Keratinocyte (primary cell): ENCODE measurements at regions not wholly inside any gene's neighbourhood (a gene's known extent, or its start where the extent isn't known, plus 50 kb on each side); places are given as distances from the start of the nearest gene placed in this dataset.
"Not testable (repeated sequence)": the region's sequence is repeated elsewhere in the genome, so short reads cannot be mapped to it uniquely, and the experiment has no call there.

Experiments used
- DNase-seq: peaks from one replicate; pipeline ENCODE4 v3.0.0-alpha.2; 2011; ENCODE audit warnings: low read depth, missing footprints, low spot score
- FAIRE-seq: peaks from 2 replicates; lab custom pipeline; 2011; peaks lifted over from hg19 to GRCh38; lab: Jason Lieb, UNC
- H2AFZ ChIP-seq: 2 replicates; pipeline ENCODE4 v1.6.0; 2012; ENCODE audit warnings: low read length, control low read depth, inconsistent platforms; ENCODE audit not compliant: control insufficient read depth
- H3K27ac ChIP-seq: 2 replicates; pipeline ENCODE4 v1.5.1; 2011; ENCODE audit warnings: low read length; ENCODE audit not compliant: control insufficient read depth, insufficient read depth
- H3K27me3 ChIP-seq: 3 replicates; pipeline ENCODE4 v1.6.0; 2011; ENCODE audit warnings: low read length; ENCODE audit not compliant: control insufficient read depth, insufficient read depth; ENCODE audit errors: extremely low read depth
- H3K36me3 ChIP-seq, 2 experiments: 2 replicates in 1 of 2; 3 replicates in 1 of 2; pipeline ENCODE4 v1.5.1; 2011; ENCODE audit warnings: low read length in 2 of 2, mild to moderate bottlenecking in 1 of 2; ENCODE audit not compliant: control insufficient read depth in 2 of 2, insufficient read depth in 2 of 2; ENCODE audit errors: extremely low read depth in 1 of 2
- H3K4me1 ChIP-seq: 3 replicates; pipeline ENCODE4 v1.5.1; 2011; ENCODE audit warnings: low read length; ENCODE audit not compliant: control insufficient read depth, insufficient read depth; ENCODE audit errors: extremely low read depth
- H3K4me2 ChIP-seq: 3 replicates; pipeline ENCODE4 v1.6.0; 2011; ENCODE audit warnings: low read depth, low read length; ENCODE audit not compliant: control insufficient read depth, insufficient read depth; ENCODE audit errors: extremely low read depth
- H3K4me3 ChIP-seq, 3 experiments: fragments of 200-600 bp in 1 of 3; sonication (generic) in 1 of 3; 2 replicates in 2 of 3; 3 replicates in 1 of 3; pipeline ENCODE4 v1.5.1; 2011 to 2016; ENCODE audit warnings: low read length in 3 of 3, mild to moderate bottlenecking in 3 of 3, control low read depth in 2 of 3, inconsistent platforms in 1 of 3, low read depth in 1 of 3, mixed read lengths in 1 of 3, mixed run types in 1 of 3, moderate library complexity in 1 of 3; ENCODE audit not compliant: control insufficient read depth in 2 of 3, insufficient read depth in 2 of 3; ENCODE audit errors: extremely low read depth in 1 of 3
- H3K79me2 ChIP-seq: 2 replicates; pipeline ENCODE4 v1.6.0; 2012; ENCODE audit warnings: low read length; ENCODE audit not compliant: control insufficient read depth, insufficient read depth
- H3K9ac ChIP-seq: 3 replicates; pipeline ENCODE4 v1.6.0; 2011; ENCODE audit warnings: low read length; ENCODE audit not compliant: control insufficient read depth, insufficient read depth; ENCODE audit errors: extremely low read depth
- H3K9me1 ChIP-seq: 3 replicates; pipeline ENCODE4 v1.6.0; 2011; ENCODE audit warnings: low read length; ENCODE audit not compliant: control insufficient read depth, insufficient read depth; ENCODE audit errors: extremely low read depth
- H3K9me3 ChIP-seq: 2 replicates; pipeline ENCODE4 v1.5.1; 2012; ENCODE audit warnings: low read depth, low read length; ENCODE audit not compliant: control insufficient read depth
- H4K20me1 ChIP-seq: 3 replicates; pipeline ENCODE4 v1.6.0; 2011; ENCODE audit warnings: low read length; ENCODE audit not compliant: control insufficient read depth, insufficient read depth; ENCODE audit errors: extremely low read depth
- EZH2 ChIP-seq: IDR thresholded peaks from one replicate; pipeline ENCODE4 v1.6.1; 2012; ENCODE audit warnings: inconsistent platforms, mild to moderate bottlenecking, low read length, moderate library complexity
- dilution Hi-C: fragments of 300-500 bp; cut with MboI; formaldehyde crosslinking; loops from one replicate; pipeline ENCODE4 v1.7.0; 2020; ENCODE audit warnings: low sequenced_read_pairs; ENCODE audit not compliant: extremely low pct_ligation_motif_present
- TF ChIP-seq, protein P1 (sequence below), 3 experiments: IDR thresholded peaks in 1 of 3; conservative IDR thresholded peaks in 1 of 3; optimal IDR thresholded peaks in 1 of 3; 2 replicates in 2 of 3; 3 replicates in 1 of 3; pipeline versions ENCODE3 to v1.5.1; 2011; ENCODE audit warnings: low read length in 3 of 3, mild to moderate bottlenecking in 3 of 3, moderate library complexity in 2 of 3, control low read depth in 1 of 3, inconsistent platforms in 1 of 3; ENCODE audit not compliant: insufficient read depth in 2 of 3; ENCODE audit errors: extremely low read depth in 1 of 3

DNA sequence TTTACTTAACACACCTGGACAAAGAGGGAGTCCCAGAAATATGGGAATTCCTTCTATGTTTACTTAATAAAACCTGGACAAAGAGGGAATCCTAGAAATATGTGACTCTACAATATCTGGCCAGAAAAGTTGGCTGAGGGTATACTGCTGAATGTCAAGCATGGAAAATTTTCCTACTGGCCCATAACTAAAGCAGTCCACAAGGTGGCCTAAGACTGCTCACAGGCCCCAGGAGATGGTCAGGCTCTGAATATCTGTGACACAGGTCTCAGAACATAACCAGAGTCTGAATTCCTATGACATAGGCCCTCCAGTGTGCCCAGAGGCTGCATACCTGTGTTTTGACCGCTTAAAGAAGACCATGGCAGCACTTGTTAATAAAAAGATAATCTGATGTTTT is 578.2 kb upstream of the NRSN1 start:
- H3K9me3 ChIP-seq: no peaks in the 10 kb centered on the region
- dilution Hi-C loops: no loop called here
- H3K27ac ChIP-seq: no peak overlapping the region
- H3K79me2 ChIP-seq: no peaks in the 10 kb centered on the region
- no peak overlapping the region for H2AFZ ChIP-seq
- no peak overlapping the region for H3K4me2 ChIP-seq
- DNase-seq: no peak
- no peak overlapping the region for H3K9ac ChIP-seq
- TF ChIP-seq, protein P1, sequence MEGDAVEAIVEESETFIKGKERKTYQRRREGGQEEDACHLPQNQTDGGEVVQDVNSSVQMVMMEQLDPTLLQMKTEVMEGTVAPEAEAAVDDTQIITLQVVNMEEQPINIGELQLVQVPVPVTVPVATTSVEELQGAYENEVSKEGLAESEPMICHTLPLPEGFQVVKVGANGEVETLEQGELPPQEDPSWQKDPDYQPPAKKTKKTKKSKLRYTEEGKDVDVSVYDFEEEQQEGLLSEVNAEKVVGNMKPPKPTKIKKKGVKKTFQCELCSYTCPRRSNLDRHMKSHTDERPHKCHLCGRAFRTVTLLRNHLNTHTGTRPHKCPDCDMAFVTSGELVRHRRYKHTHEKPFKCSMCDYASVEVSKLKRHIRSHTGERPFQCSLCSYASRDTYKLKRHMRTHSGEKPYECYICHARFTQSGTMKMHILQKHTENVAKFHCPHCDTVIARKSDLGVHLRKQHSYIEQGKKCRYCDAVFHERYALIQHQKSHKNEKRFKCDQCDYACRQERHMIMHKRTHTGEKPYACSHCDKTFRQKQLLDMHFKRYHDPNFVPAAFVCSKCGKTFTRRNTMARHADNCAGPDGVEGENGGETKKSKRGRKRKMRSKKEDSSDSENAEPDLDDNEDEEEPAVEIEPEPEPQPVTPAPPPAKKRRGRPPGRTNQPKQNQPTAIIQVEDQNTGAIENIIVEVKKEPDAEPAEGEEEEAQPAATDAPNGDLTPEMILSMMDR (optimal IDR thresholded peaks at IDR 0.05 in 1 of 3, IDR thresholded peaks at IDR 0.05 in 1 of 3, conservative IDR thresholded peaks at IDR 0.05 in 1 of 3; ENCODE audit: extremely low read depth in 1 of 3, insufficient read depth in 2 of 3, low read length in 3 of 3): peak in 2 of 3 experiments; percentile 17 to 22
- no peak for TF ChIP-seq EZH2
- H3K27me3 ChIP-seq: no peaks in the 10 kb centered on the region
- no peak overlapping the region for H3K4me3 ChIP-seq
- no peaks in the 10 kb centered on the region for H3K4me1 ChIP-seq
- no peaks in the 10 kb centered on the region for H4K20me1 ChIP-seq
- FAIRE-seq: no peak
- H3K36me3 ChIP-seq: no peaks in the 10 kb centered on the region
- no peaks in the 10 kb centered on the region for H3K9me1 ChIP-seq

GRCh38 chr6:23554953-23555352 is 571.1 kb upstream of the NRSN1 start:
- dilution Hi-C loops, H3K9ac ChIP-seq, H2AFZ ChIP-seq, H3K79me2 ChIP-seq, H3K9me3 ChIP-seq, H3K4me1 ChIP-seq, H3K4me3 ChIP-seq, H4K20me1 ChIP-seq, FAIRE-seq, H3K9me1 ChIP-seq, DNase-seq, H3K4me2 ChIP-seq, H3K36me3 ChIP-seq, H3K27me3 ChIP-seq, H3K27ac ChIP-seq: not testable (repeated sequence)

DNA sequence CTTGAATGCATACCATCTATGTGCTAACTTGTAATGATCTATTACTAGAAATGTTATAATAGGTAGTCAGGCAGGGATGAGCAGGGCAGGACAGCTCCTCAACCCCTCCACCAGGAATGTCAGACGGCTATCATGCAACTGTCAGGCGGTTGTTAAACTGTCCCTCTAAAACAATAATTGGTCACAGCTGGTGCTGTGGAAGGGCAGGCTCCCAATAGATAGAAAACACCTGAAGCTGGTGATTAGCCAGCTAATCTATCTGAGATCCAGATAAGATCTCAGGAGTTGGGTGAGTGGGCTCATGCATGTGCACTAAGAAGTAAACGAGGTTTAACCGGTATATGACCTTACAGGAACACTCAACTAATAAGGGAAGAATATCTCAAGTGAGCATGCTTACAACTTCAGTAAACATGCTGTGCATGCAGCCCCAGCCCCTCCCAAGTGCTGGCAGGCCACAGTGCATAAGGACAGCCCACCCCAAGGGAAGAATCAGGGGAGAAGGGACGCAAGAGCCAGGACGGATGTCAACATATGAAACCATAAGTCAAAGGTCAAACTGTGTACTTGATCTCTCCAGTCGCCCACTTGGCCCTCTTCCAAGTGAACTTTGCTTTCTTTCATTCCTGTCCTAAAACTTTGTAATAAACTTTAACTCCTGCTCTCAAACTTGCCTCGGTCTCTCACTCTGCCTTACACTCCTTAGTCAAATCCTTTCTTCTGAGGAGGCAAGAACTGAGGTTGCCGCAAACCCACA is 566.2 kb upstream of the NRSN1 start:
- Histone ChIP-seq H4K20me1 (no peaks in the 10 kb centered on the region), H3K27ac (no peak overlapping the region), H3K4me2 (no peak overlapping the region), H3K9me3 (no peaks in the 10 kb centered on the region), H3K4me3 (no peak overlapping the region), H3K9ac (no peak overlapping the region), H2AFZ (no peak overlapping the region), H3K36me3 (no peaks in the 10 kb centered on the region), H3K4me1 (no peaks in the 10 kb centered on the region), H3K27me3 (no peaks in the 10 kb centered on the region), H3K79me2 (no peaks in the 10 kb centered on the region), H3K9me1 (no peaks in the 10 kb centered on the region)
- FAIRE-seq (no peak), DNase-seq (no peak)
- dilution Hi-C loops: no loop called here
- no peak for TF ChIP-seq EZH2
